Panc1 (cell line): ENCODE measurements at regions not wholly inside any gene's neighbourhood (a gene's known extent, or its start where the extent isn't known, plus 50 kb on each side); places are given as distances from the start of the nearest gene placed in this dataset.

Source experiments
- ATAC-seq: fragments of 200-7000 bp; cut with Tn5 transposase; 2 replicates; pipeline ENCODE4 v1.9.1; 2020; ENCODE audit warnings: mild to moderate bottlenecking, moderate library complexity
- BruUV-seq: library from RNA; stranded (reverse); fragments of 400-500 nt; replicated peaks from 2 replicates; lab custom pipeline; 2021; lab: Mats Ljungman, UMichigan
- CTCF ChIA-PET: fragments of 300-600 bp; sonication (Branson Sonifier 250); formaldehyde crosslinking; loops from one replicate; lab custom pipeline; 2022; ENCODE audit warnings: antibody characterized with exemption; lab: Charles Lee
- POLR2A ChIA-PET: fragments of 300-600 bp; sonication (Branson Sonifier 250); formaldehyde crosslinking; loops from one replicate; lab custom pipeline; 2022; ENCODE audit warnings: antibody characterized with exemption; lab: Charles Lee
- DNase-seq: peaks from one replicate; pipeline ENCODE4 v3.0.0-alpha.2; 2010; ENCODE audit warnings: low read depth, low spot score
- H3K27ac ChIP-seq: 2 replicates; pipeline ENCODE4 v1.5.1; 2011; ENCODE audit warnings: mild to moderate bottlenecking, low read length, inconsistent platforms
- H3K27me3 ChIP-seq: fragments of 200-500 bp; sonication (Bioruptor generic); 2 replicates; pipeline ENCODE4 v1.6.0; 2014; ENCODE audit warnings: low read length, inconsistent platforms; ENCODE audit not compliant: control insufficient read depth, insufficient read depth
- H3K36me3 ChIP-seq: fragments of 200-500 bp; sonication (Bioruptor generic); 2 replicates; pipeline ENCODE4 v1.5.1; 2014; ENCODE audit warnings: inconsistent platforms, mild to moderate bottlenecking, low read length, moderate library complexity; ENCODE audit not compliant: control insufficient read depth, insufficient read depth
- H3K4me1 ChIP-seq: 2 replicates; pipeline ENCODE4 v1.5.1; 2011; ENCODE audit warnings: inconsistent platforms, mild to moderate bottlenecking, low read length, moderate library complexity; ENCODE audit not compliant: control insufficient read depth, insufficient read depth
- H3K4me3 ChIP-seq, 2 experiments: 2 replicates each; pipeline ENCODE4 v1.5.1; 2011 to 2012; ENCODE audit warnings: low read depth in 2 of 2, low read length in 2 of 2, mild to moderate bottlenecking in 2 of 2, inconsistent platforms in 1 of 2, moderate library complexity in 1 of 2
- H3K9me3 ChIP-seq: fragments of 200-500 bp; sonication (Bioruptor generic); 2 replicates; pipeline ENCODE4 v1.5.1; 2014; ENCODE audit warnings: low read depth, mild to moderate bottlenecking, inconsistent platforms, low read length, moderate library complexity; ENCODE audit not compliant: control insufficient read depth, insufficient read depth
- POLR2AphosphoS5 ChIP-seq: IDR thresholded peaks from 2 replicates; pipeline ENCODE4 v1.6.1; 2012; ENCODE audit warnings: mild to moderate bottlenecking, low read depth, low read length, moderate library complexity
- SIN3A ChIP-seq: IDR thresholded peaks from 2 replicates; pipeline ENCODE4 v1.6.1; 2012; ENCODE audit warnings: low read depth, mild to moderate bottlenecking, low read length, moderate library complexity, borderline replicate concordance; ENCODE audit not compliant: insufficient read depth
- TCF7L2 ChIP-seq: IDR thresholded peaks from 2 replicates; pipeline ENCODE4 v1.6.1; 2011; ENCODE audit warnings: mild to moderate bottlenecking, low read depth, low read length, inconsistent platforms
- in situ Hi-C: cut with HindIII; loops from 2 replicates; pipeline ENCODE4 v1.10.0; 2016; ENCODE audit warnings: low sequenced_read_pairs, low pct_unique_long_range_greater_than_20kb
- intact Hi-C: fragments of 100-400 bp; cut with micrococcal nuclease; formaldehyde crosslinking; loops from one replicate; pipeline ENCODE4 v1.10.0; 2022; ENCODE audit not compliant: unreplicated experiment
- TF ChIP-seq, protein P1 (sequence below), 2 experiments: IDR thresholded peaks; 2 replicates each; pipeline ENCODE4 v1.6.1; 2011 to 2012; ENCODE audit warnings: low read depth in 2 of 2, control low read depth in 1 of 2, low read length in 1 of 2, mild to moderate bottlenecking in 1 of 2, moderate library complexity in 1 of 2; ENCODE audit not compliant: insufficient read depth in 1 of 2
- TF ChIP-seq, protein P2 (sequence below): fragments of 450-650 bp; IDR thresholded peaks from 2 replicates; pipeline ENCODE4 v1.5.1; 2017; ENCODE audit warnings: mild to moderate bottlenecking

DNA sequence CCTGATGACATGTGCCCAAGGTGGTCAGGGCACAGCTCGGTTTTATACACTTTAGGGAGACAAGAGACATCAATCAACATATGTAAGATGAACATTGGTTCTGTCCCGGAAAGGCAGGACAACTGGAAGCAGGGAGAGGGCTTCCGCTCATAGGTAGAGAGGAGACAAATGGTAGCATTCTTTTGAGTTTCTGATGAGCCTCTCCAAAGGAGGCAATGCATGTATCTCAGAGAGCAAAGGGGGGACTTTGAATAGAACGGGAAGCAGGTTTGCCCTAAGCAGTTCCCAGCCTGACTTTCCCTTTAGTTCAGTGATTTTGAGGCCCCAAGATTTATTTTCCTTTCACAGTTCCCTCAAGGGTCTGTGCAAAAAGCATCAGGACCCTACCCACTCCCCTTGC, 172.4 kb upstream of the TNRC6C start:
- H3K4me3 ChIP-seq: no peak overlapping the region
- H3K9me3 ChIP-seq: no peaks in the 10 kb centered on the region
- BruUV-seq: no TSS peak
- H3K27me3 ChIP-seq: peaks cover 11% of the 10 kb centered on the region
- ChIA-PET CTCF (no interaction called here), POLR2A (no interaction called here)
- intact Hi-C loops: no loop called here
- in situ Hi-C loops: no loop called here
- H3K27ac ChIP-seq: no peak overlapping the region
- ATAC-seq (no peak), DNase-seq (no peak)
- H3K36me3 ChIP-seq: no peaks in the 10 kb centered on the region
- TF ChIP-seq POLR2AphosphoS5 (no peak), TCF7L2 (no peak), SIN3A (no peak)
- TF ChIP-seq, protein P1, sequence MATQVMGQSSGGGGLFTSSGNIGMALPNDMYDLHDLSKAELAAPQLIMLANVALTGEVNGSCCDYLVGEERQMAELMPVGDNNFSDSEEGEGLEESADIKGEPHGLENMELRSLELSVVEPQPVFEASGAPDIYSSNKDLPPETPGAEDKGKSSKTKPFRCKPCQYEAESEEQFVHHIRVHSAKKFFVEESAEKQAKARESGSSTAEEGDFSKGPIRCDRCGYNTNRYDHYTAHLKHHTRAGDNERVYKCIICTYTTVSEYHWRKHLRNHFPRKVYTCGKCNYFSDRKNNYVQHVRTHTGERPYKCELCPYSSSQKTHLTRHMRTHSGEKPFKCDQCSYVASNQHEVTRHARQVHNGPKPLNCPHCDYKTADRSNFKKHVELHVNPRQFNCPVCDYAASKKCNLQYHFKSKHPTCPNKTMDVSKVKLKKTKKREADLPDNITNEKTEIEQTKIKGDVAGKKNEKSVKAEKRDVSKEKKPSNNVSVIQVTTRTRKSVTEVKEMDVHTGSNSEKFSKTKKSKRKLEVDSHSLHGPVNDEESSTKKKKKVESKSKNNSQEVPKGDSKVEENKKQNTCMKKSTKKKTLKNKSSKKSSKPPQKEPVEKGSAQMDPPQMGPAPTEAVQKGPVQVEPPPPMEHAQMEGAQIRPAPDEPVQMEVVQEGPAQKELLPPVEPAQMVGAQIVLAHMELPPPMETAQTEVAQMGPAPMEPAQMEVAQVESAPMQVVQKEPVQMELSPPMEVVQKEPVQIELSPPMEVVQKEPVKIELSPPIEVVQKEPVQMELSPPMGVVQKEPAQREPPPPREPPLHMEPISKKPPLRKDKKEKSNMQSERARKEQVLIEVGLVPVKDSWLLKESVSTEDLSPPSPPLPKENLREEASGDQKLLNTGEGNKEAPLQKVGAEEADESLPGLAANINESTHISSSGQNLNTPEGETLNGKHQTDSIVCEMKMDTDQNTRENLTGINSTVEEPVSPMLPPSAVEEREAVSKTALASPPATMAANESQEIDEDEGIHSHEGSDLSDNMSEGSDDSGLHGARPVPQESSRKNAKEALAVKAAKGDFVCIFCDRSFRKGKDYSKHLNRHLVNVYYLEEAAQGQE (IDR thresholded peaks at IDR 0.05; ENCODE audit: insufficient read depth in 1 of 2, low read depth in 2 of 2, low read length in 1 of 2): no peak
- TF ChIP-seq, protein P2, sequence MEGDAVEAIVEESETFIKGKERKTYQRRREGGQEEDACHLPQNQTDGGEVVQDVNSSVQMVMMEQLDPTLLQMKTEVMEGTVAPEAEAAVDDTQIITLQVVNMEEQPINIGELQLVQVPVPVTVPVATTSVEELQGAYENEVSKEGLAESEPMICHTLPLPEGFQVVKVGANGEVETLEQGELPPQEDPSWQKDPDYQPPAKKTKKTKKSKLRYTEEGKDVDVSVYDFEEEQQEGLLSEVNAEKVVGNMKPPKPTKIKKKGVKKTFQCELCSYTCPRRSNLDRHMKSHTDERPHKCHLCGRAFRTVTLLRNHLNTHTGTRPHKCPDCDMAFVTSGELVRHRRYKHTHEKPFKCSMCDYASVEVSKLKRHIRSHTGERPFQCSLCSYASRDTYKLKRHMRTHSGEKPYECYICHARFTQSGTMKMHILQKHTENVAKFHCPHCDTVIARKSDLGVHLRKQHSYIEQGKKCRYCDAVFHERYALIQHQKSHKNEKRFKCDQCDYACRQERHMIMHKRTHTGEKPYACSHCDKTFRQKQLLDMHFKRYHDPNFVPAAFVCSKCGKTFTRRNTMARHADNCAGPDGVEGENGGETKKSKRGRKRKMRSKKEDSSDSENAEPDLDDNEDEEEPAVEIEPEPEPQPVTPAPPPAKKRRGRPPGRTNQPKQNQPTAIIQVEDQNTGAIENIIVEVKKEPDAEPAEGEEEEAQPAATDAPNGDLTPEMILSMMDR: no peak
- H3K4me1 ChIP-seq: no peaks in the 10 kb centered on the region

DNA sequence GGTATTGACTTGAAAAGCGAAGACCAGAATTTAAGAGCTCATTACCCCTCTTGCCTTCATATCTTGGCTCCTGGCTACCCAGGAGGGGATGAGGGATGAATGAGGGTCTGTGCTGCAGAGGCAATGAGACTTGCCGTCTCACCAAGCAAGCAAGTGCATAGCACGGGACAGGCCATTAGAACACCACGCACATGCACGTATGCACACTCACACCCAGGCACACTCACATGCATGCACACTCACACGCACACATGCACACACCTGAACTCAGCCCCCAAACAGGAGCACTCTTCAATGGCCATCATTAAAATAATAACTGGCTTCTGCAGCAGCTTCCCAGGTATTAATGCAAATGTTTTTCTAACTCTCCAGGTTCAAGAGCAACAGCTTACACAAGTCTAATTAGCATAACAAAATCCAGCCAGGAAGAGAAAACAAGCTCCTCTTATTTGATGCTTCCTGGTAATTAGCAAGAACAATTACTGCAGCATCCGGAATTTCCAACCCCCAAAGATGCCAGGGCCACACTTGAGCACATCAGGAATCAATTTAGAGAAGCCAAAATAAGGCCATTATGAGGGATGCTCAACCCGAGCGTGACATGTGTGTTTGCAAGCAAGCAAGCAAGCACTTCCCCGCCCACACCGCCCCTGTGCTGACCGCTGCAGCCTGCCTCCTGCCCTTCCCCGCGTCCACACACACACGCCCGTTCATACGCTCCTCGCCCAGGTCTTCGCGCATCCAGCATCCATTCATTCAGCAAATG, 171.6 kb upstream of the TNRC6C start:
- no peaks in the 10 kb centered on the region for H3K9me3 ChIP-seq
- intact Hi-C loops: no loop called here
- DNase-seq: no peak
- H3K4me3 ChIP-seq: no peak overlapping the region
- no peaks in the 10 kb centered on the region for H3K4me1 ChIP-seq
- in situ Hi-C loops: no loop called here
- ChIA-PET POLR2A (no interaction called here), CTCF (no interaction called here)
- TF ChIP-seq TCF7L2: no peak
- TF ChIP-seq, protein P2: no peak
- TF ChIP-seq, protein P1 (IDR thresholded peaks at IDR 0.05; ENCODE audit: insufficient read depth in 1 of 2, low read depth in 2 of 2, low read length in 1 of 2): no peak
- no peak for TF ChIP-seq SIN3A
- no peak for TF ChIP-seq POLR2AphosphoS5
- no peaks in the 10 kb centered on the region for H3K36me3 ChIP-seq
- no peak overlapping the region for H3K27ac ChIP-seq
- ATAC-seq: no peak
- H3K27me3 ChIP-seq: peaks cover 14% of the 10 kb centered on the region
- no TSS peak for BruUV-seq
